HFFc6 (cell line): ENCODE measurements at regions not wholly inside any gene's neighbourhood (a gene's known extent, or its start where the extent isn't known, plus 50 kb on each side); places are given as distances from the start of the nearest gene placed in this dataset.

Source experiments
- DNase-seq: peaks from one replicate; pipeline ENCODE4 v3.0.0-alpha.2; 2018
- H3K27ac Mint-ChIP-seq: 2 replicates; pipeline ENCODE4 v1.8.0; 2020; ENCODE audit warnings: mild to moderate bottlenecking, mixed read lengths
- H3K27me3 Mint-ChIP-seq: 2 replicates; pipeline ENCODE4 v1.8.0; 2021; ENCODE audit warnings: mild to moderate bottlenecking, moderate library complexity, mixed read lengths; ENCODE audit not compliant: insufficient read depth
- H3K36me3 Mint-ChIP-seq: 2 replicates; pipeline ENCODE4 v1.8.0; 2021; ENCODE audit warnings: low read depth, mixed read lengths
- H3K4me1 Mint-ChIP-seq: 2 replicates; pipeline ENCODE4 v1.8.0; 2020; ENCODE audit warnings: low read depth, mixed read lengths
- H3K4me3 Mint-ChIP-seq: 2 replicates; pipeline ENCODE4 v1.8.0; 2020; ENCODE audit warnings: mild to moderate bottlenecking, moderate library complexity, mixed read lengths
- H3K9me3 Mint-ChIP-seq: 2 replicates; pipeline ENCODE4 v1.8.0; 2020; ENCODE audit warnings: mild to moderate bottlenecking, mixed read lengths
- TF ChIP-seq, protein P1 (sequence below): fragments of 200-600 bp; sonication (generic); IDR thresholded peaks from 2 replicates; pipeline ENCODE4 v1.5.0; 2021; ENCODE audit warnings: antibody characterized with exemption, mild to moderate bottlenecking

DNA sequence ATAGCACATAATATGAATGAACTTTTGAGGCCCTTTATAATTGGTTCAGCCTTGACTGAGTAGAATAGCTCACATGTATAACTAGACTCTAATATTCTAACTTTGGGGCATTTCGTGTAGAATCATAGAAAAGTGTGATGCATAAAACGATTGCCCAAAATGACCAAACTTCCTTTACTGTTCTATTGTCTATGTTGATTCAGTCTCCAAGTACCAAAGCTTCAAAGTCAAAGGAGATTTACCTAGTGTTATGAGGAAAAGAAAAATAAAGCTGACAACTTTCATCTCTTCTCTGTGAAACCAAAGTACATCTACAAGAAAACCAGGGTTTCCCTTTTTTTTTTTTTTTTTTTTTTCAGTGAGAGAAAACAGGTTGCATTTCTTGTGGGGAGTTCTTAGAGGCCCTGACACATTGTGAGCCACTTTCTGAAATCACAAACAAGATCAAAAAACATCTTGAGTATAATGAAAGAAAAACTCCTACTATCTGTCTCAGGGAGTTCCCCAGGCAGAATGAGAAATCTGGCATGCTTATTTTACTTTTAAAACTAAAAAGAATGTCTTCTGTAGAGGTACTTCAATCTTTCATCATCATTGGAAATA lies 183.4 kb downstream of the TNFSF18 start:
- TF ChIP-seq, protein P1, sequence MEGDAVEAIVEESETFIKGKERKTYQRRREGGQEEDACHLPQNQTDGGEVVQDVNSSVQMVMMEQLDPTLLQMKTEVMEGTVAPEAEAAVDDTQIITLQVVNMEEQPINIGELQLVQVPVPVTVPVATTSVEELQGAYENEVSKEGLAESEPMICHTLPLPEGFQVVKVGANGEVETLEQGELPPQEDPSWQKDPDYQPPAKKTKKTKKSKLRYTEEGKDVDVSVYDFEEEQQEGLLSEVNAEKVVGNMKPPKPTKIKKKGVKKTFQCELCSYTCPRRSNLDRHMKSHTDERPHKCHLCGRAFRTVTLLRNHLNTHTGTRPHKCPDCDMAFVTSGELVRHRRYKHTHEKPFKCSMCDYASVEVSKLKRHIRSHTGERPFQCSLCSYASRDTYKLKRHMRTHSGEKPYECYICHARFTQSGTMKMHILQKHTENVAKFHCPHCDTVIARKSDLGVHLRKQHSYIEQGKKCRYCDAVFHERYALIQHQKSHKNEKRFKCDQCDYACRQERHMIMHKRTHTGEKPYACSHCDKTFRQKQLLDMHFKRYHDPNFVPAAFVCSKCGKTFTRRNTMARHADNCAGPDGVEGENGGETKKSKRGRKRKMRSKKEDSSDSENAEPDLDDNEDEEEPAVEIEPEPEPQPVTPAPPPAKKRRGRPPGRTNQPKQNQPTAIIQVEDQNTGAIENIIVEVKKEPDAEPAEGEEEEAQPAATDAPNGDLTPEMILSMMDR: no peak
- DNase-seq: no peak
- H3K27ac Mint-ChIP-seq: no peak overlapping the region
- peaks cover 2% of the 10 kb centered on the region; the same call in 1 of the 2 replicates for H3K27me3 Mint-ChIP-seq
- peaks cover 24% of the 10 kb centered on the region for H3K4me1 Mint-ChIP-seq
- H3K4me3 Mint-ChIP-seq: no peak overlapping the region
- H3K9me3 Mint-ChIP-seq: peaks cover 9% of the 10 kb centered on the region
- H3K36me3 Mint-ChIP-seq: peaks cover 8% of the 10 kb centered on the region

DNA sequence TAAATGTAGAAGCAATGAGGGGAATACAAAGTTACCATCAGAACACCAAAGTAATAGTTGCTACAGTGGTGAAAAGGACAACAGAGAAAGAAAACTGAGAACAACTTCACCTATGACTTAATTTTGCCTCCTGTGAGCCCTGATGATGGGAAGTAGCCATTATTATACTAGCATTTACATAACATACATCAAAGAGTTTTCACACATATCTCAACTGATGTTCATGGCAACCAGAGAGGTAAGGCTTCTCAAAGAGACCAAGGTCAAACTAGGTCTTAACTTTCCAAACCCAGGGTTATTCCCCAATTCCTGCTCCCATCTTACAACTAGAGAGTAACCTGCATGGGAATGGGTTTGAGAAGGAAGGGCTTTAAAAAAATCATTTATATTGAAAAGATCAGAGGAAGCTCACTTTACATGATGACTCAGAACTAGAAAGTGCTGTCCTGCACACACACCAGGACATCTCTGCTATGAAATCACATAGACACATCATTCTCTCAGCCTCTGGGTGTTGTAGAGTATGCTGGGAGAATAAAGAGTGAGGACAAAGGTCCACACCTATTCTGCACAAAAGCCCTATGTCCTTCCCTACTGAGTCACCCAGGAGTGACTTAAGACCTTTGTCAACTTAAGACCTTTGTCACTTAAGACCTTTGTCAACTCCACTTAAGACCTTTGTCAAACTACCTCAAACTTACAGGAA lies 179.7 kb downstream of the TNFSF18 start:
- Mint-ChIP-seq H3K4me3 (no peak overlapping the region), H3K4me1 (peaks cover 30% of the 10 kb centered on the region), H3K27ac (no peak overlapping the region), H3K36me3 (no peaks in the 10 kb centered on the region), H3K9me3 (no peaks in the 10 kb centered on the region), H3K27me3 (no peaks in the 10 kb centered on the region)
- DNase-seq: peak; percentile 50
- TF ChIP-seq, protein P1: no peak

DNA sequence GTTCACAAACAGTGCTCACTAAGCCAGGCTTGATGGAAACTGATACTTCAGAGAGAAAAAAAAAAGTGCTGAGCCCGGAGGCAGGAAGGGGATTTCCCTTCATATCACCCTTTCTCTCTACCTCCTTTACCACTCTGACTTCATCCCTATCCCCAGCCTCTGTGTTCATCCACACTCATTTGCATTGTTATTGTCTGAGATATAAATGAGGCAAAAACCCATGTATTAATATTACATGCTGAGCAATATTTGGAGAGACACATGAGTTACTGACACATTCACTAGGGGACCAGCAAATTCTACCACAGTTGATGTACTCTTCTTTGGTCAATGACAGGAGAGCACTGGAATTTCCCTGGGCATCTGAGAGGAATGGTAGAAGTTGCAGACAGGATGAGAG lies 175.8 kb downstream of the TNFSF18 start:
- Mint-ChIP-seq H3K4me3 (no peak overlapping the region), H3K27ac (no peak overlapping the region), H3K4me1 (peaks cover 31% of the 10 kb centered on the region), H3K27me3 (no peaks in the 10 kb centered on the region), H3K36me3 (peaks cover 7% of the 10 kb centered on the region), H3K9me3 (peaks cover 8% of the 10 kb centered on the region; the same call in 1 of the 2 replicates)
- TF ChIP-seq, protein P1: no peak
- DNase-seq: peak; percentile 25

DNA sequence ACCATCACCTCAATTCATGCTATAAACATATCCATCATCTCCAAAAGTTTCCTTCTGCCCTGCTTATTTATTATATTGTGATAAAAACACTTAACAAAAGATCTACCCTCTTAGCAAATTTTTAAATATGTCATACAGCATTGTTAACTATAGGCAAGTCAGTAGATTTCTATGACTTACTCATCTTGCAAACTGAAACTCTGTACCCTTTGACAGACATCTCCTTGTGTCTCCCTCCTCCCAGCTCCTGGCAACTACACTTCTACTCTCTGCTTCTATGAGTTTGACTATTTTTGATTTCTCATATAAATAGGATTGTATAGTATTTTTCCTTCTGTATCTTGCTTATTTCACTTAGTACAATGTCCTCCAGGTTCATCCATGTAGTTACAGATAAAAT lies 174.8 kb downstream of the TNFSF18 start:
- no peak for DNase-seq
- Mint-ChIP-seq H3K9me3 (peaks cover 10% of the 10 kb centered on the region; the same call in 1 of the 2 replicates), H3K27me3 (no peaks in the 10 kb centered on the region), H3K4me1 (peaks cover 28% of the 10 kb centered on the region), H3K4me3 (no peak overlapping the region), H3K27ac (no peak overlapping the region), H3K36me3 (peaks cover 15% of the 10 kb centered on the region)
- TF ChIP-seq, protein P1: no peak

DNA sequence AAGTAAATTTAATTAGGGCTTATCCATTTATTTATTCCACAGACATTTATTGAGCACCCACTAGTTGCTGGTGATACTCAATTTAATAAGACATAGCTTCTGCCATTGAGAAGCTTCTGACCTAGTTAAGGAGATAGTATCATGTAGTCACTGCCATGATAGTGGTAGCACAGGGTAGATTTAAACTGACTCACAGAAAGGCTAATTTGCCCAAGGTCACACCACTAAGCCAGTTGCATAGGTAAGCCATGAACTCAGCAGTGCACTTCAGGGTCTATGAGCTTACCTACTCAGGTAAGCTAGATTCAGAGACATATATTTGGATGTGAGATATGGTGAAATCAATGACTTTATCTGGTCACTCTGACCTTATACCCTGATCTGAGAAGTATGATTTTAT lies 168.4 kb downstream of the TNFSF18 start:
- no peak overlapping the region for H3K27ac Mint-ChIP-seq
- TF ChIP-seq, protein P1: no peak
- no peak overlapping the region for H3K4me3 Mint-ChIP-seq
- no peaks in the 10 kb centered on the region for H3K27me3 Mint-ChIP-seq
- H3K36me3 Mint-ChIP-seq: peaks cover 18% of the 10 kb centered on the region
- H3K9me3 Mint-ChIP-seq: peaks cover 10% of the 10 kb centered on the region; the same call in 1 of the 2 replicates
- DNase-seq: no peak
- H3K4me1 Mint-ChIP-seq: peaks cover 44% of the 10 kb centered on the region
